H1 (cell line): ENCODE measurements at regions not wholly inside any gene's neighbourhood (a gene's known extent, or its start where the extent isn't known, plus 50 kb on each side); places are given as distances from the start of the nearest gene placed in this dataset.

Source experiments
- CTCF ChIA-PET: fragments of 300-600 bp; sonication (Branson Sonifier 250); formaldehyde crosslinking; loops from one replicate; lab custom pipeline; 2021; ENCODE audit not compliant: partially characterized antibody; lab: Charles Lee
- POLR2A ChIA-PET: fragments of 300-600 bp; sonication (Branson Sonifier 250); formaldehyde crosslinking; loops from one replicate; lab custom pipeline; 2021; ENCODE audit warnings: inconsistent platforms; ENCODE audit not compliant: partially characterized antibody; lab: Charles Lee
- DNase-seq, 2 experiments: peaks; one replicate each; pipeline versions ENCODE4 v3.0.0 to v3.0.0-alpha.2; 2010 to 2022; ENCODE audit warnings: low spot score in 2 of 2, low read depth in 1 of 2, mixed read lengths in 1 of 2
- FAIRE-seq: peaks from 2 replicates; lab custom pipeline; 2011; peaks lifted over from hg19 to GRCh38; lab: Jason Lieb, UNC
- H2AFZ ChIP-seq: 2 replicates; pipeline ENCODE4 v1.8.1; 2012; ENCODE audit warnings: low read length, inconsistent platforms
- H2AK5ac ChIP-seq: 2 replicates; pipeline ENCODE4 v1.6.1; 2013; ENCODE audit warnings: low read depth, low read length
- H2BK120ac ChIP-seq: replicated peaks from 2 replicates; pipeline ENCODE3; 2013; ENCODE audit warnings: low read depth, low read length, inconsistent platforms
- H2BK12ac ChIP-seq: 2 replicates; pipeline ENCODE4 v1.6.1; 2013; ENCODE audit warnings: low read depth, low read length
- H2BK15ac ChIP-seq: 2 replicates; pipeline ENCODE4 v1.6.1; 2013; ENCODE audit warnings: low read length
- H2BK20ac ChIP-seq: 2 replicates; pipeline ENCODE4 v1.6.1; 2013; ENCODE audit warnings: low read length
- H2BK5ac ChIP-seq: 2 replicates; pipeline ENCODE4 v1.6.1; 2013; ENCODE audit warnings: low read depth, low read length
- H3K14ac ChIP-seq: 2 replicates; pipeline ENCODE4 v1.6.1; 2013; ENCODE audit warnings: inconsistent platforms; ENCODE audit not compliant: insufficient read length
- H3K18ac ChIP-seq: 2 replicates; pipeline ENCODE4 v1.6.1; 2013; ENCODE audit warnings: low read length; ENCODE audit errors: extremely low read depth
- H3K23ac ChIP-seq: 2 replicates; pipeline ENCODE4 v1.6.1; 2013; ENCODE audit warnings: inconsistent platforms; ENCODE audit not compliant: insufficient read length
- H3K23me2 ChIP-seq: 2 replicates; pipeline ENCODE4 v1.6.1; 2013; ENCODE audit warnings: low read depth, low read length
- H3K27ac ChIP-seq: 2 replicates; pipeline ENCODE4 v1.6.1; 2011; ENCODE audit warnings: low read depth, low read length, inconsistent platforms
- H3K27me3 ChIP-seq, 4 experiments: replicated peaks in 1 of 4; 1 replicate in 1 of 4; 2 replicates in 3 of 4; pipeline versions ENCODE4 v1.6.1 to v1.8.1; 2011 to 2013; ENCODE audit warnings: low read length in 3 of 4, mild to moderate bottlenecking in 3 of 4, inconsistent platforms in 2 of 4, mixed read lengths in 2 of 4, moderate library complexity in 1 of 4; ENCODE audit not compliant: control insufficient read depth in 3 of 4, insufficient read depth in 3 of 4; ENCODE audit errors: extremely low read depth in 1 of 4
- H3K36me3 ChIP-seq, 4 experiments: 2 replicates each; pipeline versions ENCODE4 v1.6.1 to v1.8.1; 2011 to 2013; ENCODE audit warnings: mild to moderate bottlenecking in 4 of 4, low read length in 3 of 4, moderate library complexity in 2 of 4, control low read depth in 1 of 4, inconsistent platforms in 1 of 4; ENCODE audit not compliant: insufficient read depth in 4 of 4, control insufficient read depth in 2 of 4
- H3K4ac ChIP-seq: replicated peaks from 2 replicates; pipeline ENCODE3; 2013; ENCODE audit warnings: low read length, low read depth, mixed read lengths, inconsistent platforms; ENCODE audit not compliant: insufficient read length
- H3K4me1 ChIP-seq, 4 experiments: replicated peaks in 1 of 4; 1 replicate in 1 of 4; 2 replicates in 3 of 4; pipeline versions ENCODE4 v1.6.1 to v1.8.1; 2011 to 2013; ENCODE audit warnings: low read length in 3 of 4, inconsistent platforms in 2 of 4, mixed read lengths in 1 of 4; ENCODE audit not compliant: insufficient read depth in 4 of 4, control insufficient read depth in 3 of 4
- H3K4me2 ChIP-seq, 2 experiments: 2 replicates each; pipeline versions ENCODE4 v1.6.1 to v1.8.1; 2011 to 2013; ENCODE audit warnings: low read depth in 2 of 2, low read length in 2 of 2, control low read depth in 1 of 2, inconsistent platforms in 1 of 2, mild to moderate bottlenecking in 1 of 2; ENCODE audit not compliant: insufficient read depth in 1 of 2
- H3K4me3 ChIP-seq, 4 experiments: fragments of 200-600, 300-600 bp in 1 of 4; sonication (generic), shearing (Covaris generic), sonication (Bioruptor Twin) in 1 of 4; 2 replicates each; pipeline versions ENCODE4 v1.5.1 to v1.8.1; 2011 to 2016; ENCODE audit warnings: low read length in 4 of 4, low read depth in 3 of 4, control low read depth in 2 of 4, inconsistent platforms in 2 of 4, mild to moderate bottlenecking in 2 of 4, mixed read lengths in 1 of 4, moderate library complexity in 1 of 4; ENCODE audit not compliant: insufficient read depth in 2 of 4; ENCODE audit errors: extremely low read depth in 1 of 4
- H3K56ac ChIP-seq: replicated peaks from 2 replicates; pipeline ENCODE3; 2013; ENCODE audit warnings: low read depth, mild to moderate bottlenecking, mixed read lengths, low read length, inconsistent platforms; ENCODE audit not compliant: insufficient read length
- H3K79me1 ChIP-seq: 2 replicates; pipeline ENCODE4 v1.6.1; 2013; ENCODE audit warnings: low read depth, low read length, control low read depth
- H3K79me2 ChIP-seq, 2 experiments: 2 replicates each; pipeline versions ENCODE4 v1.6.1 to v1.8.1; 2012 to 2013; ENCODE audit warnings: low read length in 2 of 2, mild to moderate bottlenecking in 2 of 2, inconsistent platforms in 1 of 2; ENCODE audit not compliant: insufficient read depth in 2 of 2, control insufficient read depth in 1 of 2
- H3K9ac ChIP-seq, 4 experiments: replicated peaks in 1 of 4; 1 replicate in 1 of 4; 2 replicates in 3 of 4; pipeline versions ENCODE4 v1.6.1 to v1.8.1; 2011 to 2013; ENCODE audit warnings: low read depth in 3 of 4, low read length in 3 of 4, control low read depth in 2 of 4, mild to moderate bottlenecking in 2 of 4, moderate library complexity in 2 of 4, inconsistent platforms in 1 of 4; ENCODE audit errors: extremely low read depth in 1 of 4
- H3K9me3 ChIP-seq, 2 experiments: 2 replicates each; pipeline versions ENCODE4 v1.6.1 to v1.8.1; 2012 to 2013; ENCODE audit warnings: mild to moderate bottlenecking in 2 of 2, moderate library complexity in 2 of 2, control low read depth in 1 of 2, inconsistent platforms in 1 of 2, low read depth in 1 of 2, low read length in 1 of 2, mixed read lengths in 1 of 2; ENCODE audit not compliant: insufficient read depth in 2 of 2
- H4K20me1 ChIP-seq, 2 experiments: replicated peaks in 1 of 2; 2 replicates each; pipeline versions ENCODE3 to v1.8.1; 2011 to 2013; ENCODE audit warnings: inconsistent platforms in 2 of 2, low read length in 2 of 2, mild to moderate bottlenecking in 1 of 2; ENCODE audit not compliant: insufficient read depth in 2 of 2, control insufficient read depth in 1 of 2
- H4K5ac ChIP-seq: 2 replicates; pipeline ENCODE4 v1.6.1; 2013; ENCODE audit warnings: low read length, low read depth, mixed read lengths, inconsistent platforms; ENCODE audit not compliant: insufficient read length
- H4K8ac ChIP-seq: 2 replicates; pipeline ENCODE4 v1.8.0; 2013; ENCODE audit warnings: mild to moderate bottlenecking, moderate library complexity, low read length, inconsistent platforms; ENCODE audit not compliant: insufficient read depth; ENCODE audit errors: extremely low read depth
- H4K91ac ChIP-seq: replicated peaks from 2 replicates; pipeline ENCODE3; 2013; ENCODE audit warnings: low read length, mixed read lengths, inconsistent platforms; ENCODE audit not compliant: insufficient read length
- BCL11A ChIP-seq, 2 experiments: IDR thresholded peaks; one replicate each; pipeline ENCODE4 v1.6.1; 2011; ENCODE audit warnings: low read depth in 2 of 2, low read length in 2 of 2, mild to moderate bottlenecking in 2 of 2
- MAFK ChIP-seq: IDR thresholded peaks from 2 replicates; pipeline ENCODE4 v1.6.1; 2012; ENCODE audit warnings: low read depth, mild to moderate bottlenecking, improper control_type of control experiment, low read length
- WGBS, 2 experiments: shearing (Covaris generic) in 1 of 2; methylation state at CpG; one replicate each; pipeline versions ENCODE4 v1.1.6 to v1.1.7; 2013 to 2015; ENCODE audit warnings: low lambda C conversion rate in 2 of 2, mixed read lengths in 2 of 2, inconsistent platforms in 1 of 2, low coverage in 1 of 2, missing lambda C conversion rate in 1 of 2; ENCODE audit not compliant: insufficient replicate concordance in 2 of 2, insufficient coverage in 1 of 2, insufficient read length in 1 of 2; ENCODE audit errors: extremely low coverage in 1 of 2, missing lambda C conversion rate in 1 of 2; 5-methylcytosine and 5-hydroxymethylcytosine counted together

GRCh38 chr12:45581112-45581511, 148.4 kb upstream of the ARID2 start:
- H4K8ac ChIP-seq, result no peak overlapping the region
- H2BK120ac ChIP-seq, result no peak overlapping the region
- H2BK12ac ChIP-seq, result no peak overlapping the region
- H3K4ac ChIP-seq, result no peak overlapping the region
- FAIRE-seq (no peak), DNase-seq (no peak)
- POLR2A ChIA-PET, result no interaction called here
- H2BK15ac ChIP-seq, result no peak overlapping the region
- no peak overlapping the region for H3K23ac ChIP-seq
- no peak overlapping the region for H3K4me2 ChIP-seq
- H3K23me2 ChIP-seq, result no peaks in the 10 kb centered on the region
- no peak overlapping the region for H3K14ac ChIP-seq
- no peak overlapping the region for H3K9ac ChIP-seq
- no peak overlapping the region for H3K18ac ChIP-seq
- H4K5ac ChIP-seq, result no peak overlapping the region
- no peak overlapping the region for H3K4me3 ChIP-seq
- no peaks in the 10 kb centered on the region for H3K79me2 ChIP-seq
- no peak overlapping the region for H3K56ac ChIP-seq
- no peaks in the 10 kb centered on the region for H3K27me3 ChIP-seq
- H3K27ac ChIP-seq, result no peak overlapping the region
- no peak overlapping the region for H2AFZ ChIP-seq
- peaks cover 0 to 11% of the 10 kb centered on the region in 2 experiments; a peak in 2 of 4 replicates for H3K9me3 ChIP-seq
- H3K79me1 ChIP-seq, result no peaks in the 10 kb centered on the region
- H2BK5ac ChIP-seq, result no peak overlapping the region
- H4K91ac ChIP-seq, result no peak overlapping the region
- H2AK5ac ChIP-seq, result no peak overlapping the region
- WGBS, 2 experiments, result 100% methylated on average over 1 of the region's 1 CpG; no CpG with 5 or more reads in 1 of the 2 experiments
- H4K20me1 ChIP-seq, result no peaks in the 10 kb centered on the region
- peaks cover 0 to 6% (median 0%) of the 10 kb centered on the region in 4 experiments; a peak in 1 of 7 replicates for H3K4me1 ChIP-seq
- no peaks in the 10 kb centered on the region; a peak in 1 of 8 replicates for H3K36me3 ChIP-seq
- no peak for TF ChIP-seq MAFK
- no peak for TF ChIP-seq BCL11A (IDR thresholded peaks at IDR 0.05; ENCODE audit: low read depth in 2 of 2, low read length in 2 of 2)
- TF ChIP-seq, all 59 proteins: peak for 0
- CTCF ChIA-PET, result no interaction called here
- H2BK20ac ChIP-seq, result no peak overlapping the region
